AG20443 (cell line): ENCODE measurements at regions not wholly inside any gene's neighbourhood (a gene's known extent, or its start where the extent isn't known, plus 50 kb on each side); places are given as distances from the start of the nearest gene placed in this dataset.
"Not testable (repeated sequence)": the region's sequence is repeated elsewhere in the genome, so short reads cannot be mapped to it uniquely, and the experiment has no call there.

ENCODE experiments used
- DNase-seq: peaks from one replicate; pipeline ENCODE4 v3.0.0; 2012; ENCODE audit warnings: low spot score, mixed read lengths

DNA sequence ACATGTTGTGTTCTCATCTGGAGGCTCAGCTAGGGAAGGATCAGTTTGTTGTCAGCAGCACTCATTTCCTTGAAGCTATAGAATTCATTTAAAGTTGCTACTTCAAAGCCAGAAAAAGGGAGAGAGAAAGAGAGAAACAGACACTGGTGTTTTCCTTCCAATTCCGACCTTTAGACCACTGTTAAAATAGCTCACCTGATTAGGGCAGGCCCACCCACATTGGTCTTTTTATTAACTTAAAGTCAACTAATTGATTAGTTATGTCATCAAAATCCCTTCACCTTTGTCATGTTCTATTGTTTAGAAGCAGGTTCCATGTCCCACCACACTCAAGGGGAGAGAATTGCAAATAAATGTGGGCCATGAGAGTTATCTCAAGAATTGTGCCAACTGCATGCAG, 560.2 kb downstream of the PCDH17 start:
- DNase-seq = no peak

DNA sequence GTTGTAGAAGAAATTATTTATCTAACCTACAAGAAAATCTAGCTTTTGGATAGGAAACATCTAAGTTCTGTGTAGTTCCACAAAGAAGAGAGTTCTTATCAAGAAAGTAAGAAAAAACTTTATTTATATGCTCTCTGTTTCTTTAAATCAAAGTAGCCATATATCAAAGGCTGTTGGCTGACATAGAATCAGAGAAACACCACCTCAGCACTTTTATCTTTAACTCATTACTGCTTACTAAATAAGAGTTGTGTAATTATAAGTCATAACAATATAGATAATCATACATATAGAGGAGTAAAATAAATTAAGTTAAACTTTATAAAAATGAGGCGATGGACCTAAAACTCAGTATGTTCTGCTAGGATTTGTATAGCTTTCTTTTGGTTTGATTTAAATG, 570.6 kb downstream of the PCDH17 start:
- no peak for DNase-seq

DNA sequence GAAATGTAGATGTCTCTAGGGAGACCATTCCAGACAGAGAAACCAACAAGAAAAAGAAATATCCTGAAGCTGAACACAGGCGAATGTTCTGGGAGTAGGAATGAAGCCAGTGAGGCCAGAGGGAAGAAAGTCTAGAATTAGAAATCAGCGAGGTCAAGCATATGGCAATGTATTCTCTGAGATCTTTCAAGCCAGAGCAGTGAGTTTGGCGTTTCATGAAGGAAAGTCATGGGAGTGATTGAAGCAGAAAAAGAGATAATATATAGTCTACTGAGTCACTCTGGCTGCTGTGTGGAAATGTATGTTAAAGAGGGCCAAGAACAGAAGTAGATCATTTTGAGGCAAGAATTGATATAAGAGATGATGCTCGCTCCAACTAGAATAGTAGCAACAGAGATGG, 576.0 kb downstream of the PCDH17 start:
- no peak for DNase-seq

DNA sequence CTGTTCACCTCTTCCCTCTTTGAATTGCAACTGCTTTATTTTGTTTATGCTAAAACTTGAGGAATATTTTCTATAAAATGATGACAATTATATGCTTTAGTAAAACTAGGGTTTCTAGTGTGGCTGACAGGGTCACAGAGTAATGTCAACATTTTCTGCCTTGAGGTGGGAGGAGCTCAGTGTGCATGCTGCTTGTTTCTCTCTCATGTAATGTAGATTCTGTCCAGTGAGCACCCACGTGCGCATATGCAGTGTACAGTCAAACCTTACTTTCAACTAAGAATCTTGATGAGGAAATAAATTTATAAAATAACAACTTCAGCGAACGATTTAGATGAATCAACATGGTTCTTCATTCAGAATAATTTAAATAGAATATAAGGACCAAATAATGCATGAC, 603.9 kb downstream of the PCDH17 start:
- no peak for DNase-seq

DNA sequence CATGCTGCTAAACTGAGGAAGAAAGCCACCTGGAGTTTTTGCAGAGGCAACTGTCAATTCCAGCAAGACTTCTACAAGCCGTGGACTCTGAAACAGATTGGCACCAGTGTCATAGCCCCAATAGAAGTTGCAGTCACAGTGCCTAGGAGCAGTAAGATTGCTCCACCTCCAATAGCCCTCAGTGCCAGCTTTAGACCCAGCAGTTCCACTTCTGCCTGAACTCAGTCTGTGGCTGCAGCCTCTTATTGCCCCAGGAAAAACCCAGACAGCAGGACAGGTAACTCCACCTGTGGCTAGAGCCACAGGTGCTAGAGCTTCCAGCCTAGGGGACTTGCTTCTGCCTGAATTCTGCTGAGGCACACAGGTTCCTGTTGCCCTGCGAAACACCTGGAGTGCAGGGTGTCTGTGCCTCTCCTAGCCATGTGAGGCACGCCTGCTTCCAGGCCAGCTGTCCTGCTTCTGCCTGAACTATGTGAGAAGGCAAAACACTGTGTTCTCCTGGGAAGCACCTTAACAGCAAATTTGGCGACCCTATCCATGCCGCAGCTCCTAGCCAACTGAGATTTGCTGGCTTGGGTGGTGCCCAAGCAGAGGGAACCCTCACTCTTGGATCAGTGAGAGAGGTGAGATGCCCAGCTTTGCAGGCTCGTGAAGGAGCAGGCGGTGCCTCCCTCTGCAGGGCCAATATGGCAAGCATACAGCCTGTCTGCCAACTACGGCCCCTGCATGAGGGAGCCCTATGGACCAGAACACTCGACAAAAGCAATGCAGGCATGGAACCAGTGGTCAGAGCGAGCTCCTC, 607.6 kb downstream of the PCDH17 start:
- DNase-seq = no peak

DNA sequence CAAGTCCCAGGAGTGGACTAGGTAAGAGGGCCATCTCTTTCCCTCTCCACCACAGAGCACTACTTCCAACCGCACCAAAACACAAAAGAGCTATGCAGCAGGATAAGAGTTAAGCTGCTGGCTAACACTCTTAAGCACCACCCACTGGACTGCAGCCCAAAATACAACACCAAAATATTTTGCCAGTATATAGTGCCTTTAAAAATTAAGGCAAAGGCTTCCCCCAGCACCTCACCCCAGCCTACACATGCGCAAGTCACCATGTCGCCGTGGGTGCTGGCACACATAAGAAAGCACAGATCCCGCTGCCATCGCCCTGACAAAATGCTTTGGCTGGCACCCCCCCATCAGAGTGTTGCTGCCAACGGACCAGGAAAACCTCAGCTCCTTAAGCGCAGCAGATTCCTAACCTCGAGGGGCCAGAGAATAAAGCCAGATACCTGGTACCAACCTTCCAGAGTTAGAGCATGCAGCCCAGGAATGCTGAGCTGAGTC, 608.3 kb downstream of the PCDH17 start:
- no peak for DNase-seq

DNA sequence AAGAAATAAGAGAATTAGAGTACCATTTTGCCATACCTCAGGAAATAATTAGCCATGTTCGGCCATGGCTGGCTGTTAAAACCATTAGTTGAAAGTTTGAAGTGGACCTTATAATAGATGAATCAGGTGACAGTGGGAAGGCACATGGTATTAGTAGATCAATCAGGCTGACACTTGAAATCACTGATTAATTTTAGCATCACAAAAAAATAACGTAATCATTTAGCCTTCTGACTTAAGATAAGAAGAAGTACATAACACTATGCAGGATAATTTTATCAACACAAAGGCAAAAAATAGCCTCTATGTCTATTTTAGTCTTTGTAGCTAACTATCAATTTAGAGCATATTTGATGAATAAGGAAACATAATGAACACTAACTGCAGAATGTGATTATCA, 615.5 kb downstream of the PCDH17 start:
- no peak for DNase-seq

DNA sequence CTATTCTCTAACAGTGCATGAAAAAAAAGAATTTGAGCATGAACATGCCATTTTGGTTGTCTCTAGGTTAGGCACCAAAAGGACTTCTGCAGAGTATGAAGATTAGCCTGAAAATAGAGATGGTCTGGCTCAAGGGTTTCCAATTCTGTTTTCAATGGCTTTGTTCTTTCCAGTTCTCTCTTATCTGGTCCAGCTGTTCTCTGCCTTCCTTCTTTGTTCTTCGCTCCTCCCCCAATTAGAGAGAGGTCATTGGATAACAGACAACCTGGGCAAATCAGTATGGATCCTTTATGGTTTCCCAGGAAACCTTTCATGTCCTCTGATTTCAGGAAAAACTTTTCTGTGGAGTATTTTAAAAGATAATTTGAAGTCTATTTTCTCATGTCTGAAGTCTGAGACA, 623.4 kb downstream of the PCDH17 start:
- DNase-seq = no peak

DNA sequence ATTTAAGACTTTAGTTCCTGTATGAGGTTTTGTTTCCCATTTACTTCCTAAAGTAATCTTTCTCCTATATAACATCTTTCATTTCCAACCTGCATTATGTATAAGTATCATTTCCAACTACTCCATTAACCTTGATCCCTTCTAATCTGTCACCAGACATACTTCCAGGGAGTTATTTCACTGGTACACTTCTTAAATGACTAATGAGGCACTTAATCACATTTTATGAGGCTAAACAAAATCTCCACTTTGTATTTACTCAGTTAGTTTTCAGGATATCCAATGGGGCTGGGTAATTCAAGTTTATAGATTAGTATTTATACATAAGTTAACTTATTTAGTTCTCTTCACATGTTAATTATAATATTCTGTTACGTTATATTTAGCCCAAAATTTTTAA, 634.7 kb downstream of the PCDH17 start:
- no peak for DNase-seq

DNA sequence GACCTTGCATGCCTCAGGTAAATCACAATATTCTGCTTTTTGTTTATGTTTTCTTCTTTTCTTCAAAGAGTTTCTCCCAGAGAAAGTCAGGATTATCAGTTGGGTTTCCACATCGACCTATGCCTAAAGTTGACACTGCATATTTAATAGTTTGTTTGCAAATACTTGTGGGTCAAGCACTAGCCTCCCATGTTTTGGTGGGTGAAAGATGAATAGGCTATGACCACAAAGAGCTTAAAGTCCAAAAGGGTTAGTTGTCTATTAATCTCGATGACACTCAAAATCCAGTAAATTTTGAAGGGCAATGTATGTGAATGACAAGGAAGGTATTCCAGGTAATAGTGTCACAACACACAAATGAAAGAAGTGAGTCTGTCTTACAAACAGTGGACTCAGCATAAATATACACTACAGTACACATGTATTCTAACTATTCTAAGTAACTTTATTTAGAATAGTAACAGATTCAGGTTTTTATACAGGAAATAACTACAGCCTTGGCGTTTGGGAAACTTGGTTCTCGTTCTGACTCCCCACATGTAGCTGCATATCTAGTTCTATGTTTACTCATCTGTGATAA, 667.1 kb downstream of the PCDH17 start:
- no peak for DNase-seq

DNA sequence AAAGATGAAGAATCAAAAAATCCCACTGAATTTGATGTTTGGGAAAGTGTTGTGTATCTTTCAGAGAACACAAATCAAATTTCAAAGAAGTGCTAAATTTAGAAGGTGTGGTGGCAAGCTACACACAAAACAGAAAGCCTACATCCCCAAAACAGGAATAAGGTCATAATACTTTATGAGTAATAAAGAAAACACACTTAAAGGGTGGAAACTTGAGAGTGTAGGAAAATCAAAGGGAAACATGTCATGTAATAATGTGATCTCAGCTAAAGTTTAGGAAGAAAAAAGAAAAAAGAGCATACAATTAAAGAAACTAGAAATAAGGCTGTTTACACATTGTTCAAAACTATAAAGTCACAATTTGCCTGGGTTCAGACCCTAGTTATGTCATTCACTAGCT, 668.7 kb downstream of the PCDH17 start:
- DNase-seq = no peak

DNA sequence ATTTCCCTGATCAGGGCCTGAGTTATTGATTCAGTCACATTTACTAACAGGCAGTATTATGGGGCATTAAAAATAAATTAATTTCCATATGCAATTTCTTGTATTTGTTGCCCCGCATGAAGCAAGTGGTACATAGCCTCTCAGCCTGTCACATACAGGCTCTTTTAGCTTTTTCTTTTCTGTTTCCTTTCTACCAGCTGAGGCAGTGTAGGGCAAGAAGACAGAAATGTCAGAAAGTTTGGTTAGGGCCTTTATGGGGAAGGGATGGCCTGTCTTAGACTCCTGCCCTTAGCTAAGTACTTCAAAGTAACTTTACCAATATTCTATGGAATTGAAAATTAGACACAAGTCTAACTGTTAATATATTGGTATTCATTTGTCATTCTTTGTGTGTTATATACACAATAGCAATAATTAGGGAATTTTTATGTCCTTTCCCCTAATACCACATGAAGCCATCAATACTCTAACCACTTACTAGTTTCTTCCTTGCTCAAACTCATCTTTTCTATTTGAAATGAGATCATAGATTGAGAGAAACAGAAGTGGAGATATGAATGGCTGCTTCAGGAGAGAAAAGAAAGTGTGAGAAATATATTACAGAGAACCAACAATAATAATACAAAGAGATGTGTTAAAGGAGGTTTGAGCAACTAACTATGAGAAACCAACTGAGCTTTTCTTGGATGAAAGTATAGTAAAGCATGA, 669.6 kb downstream of the PCDH17 start:
- no peak for DNase-seq

DNA sequence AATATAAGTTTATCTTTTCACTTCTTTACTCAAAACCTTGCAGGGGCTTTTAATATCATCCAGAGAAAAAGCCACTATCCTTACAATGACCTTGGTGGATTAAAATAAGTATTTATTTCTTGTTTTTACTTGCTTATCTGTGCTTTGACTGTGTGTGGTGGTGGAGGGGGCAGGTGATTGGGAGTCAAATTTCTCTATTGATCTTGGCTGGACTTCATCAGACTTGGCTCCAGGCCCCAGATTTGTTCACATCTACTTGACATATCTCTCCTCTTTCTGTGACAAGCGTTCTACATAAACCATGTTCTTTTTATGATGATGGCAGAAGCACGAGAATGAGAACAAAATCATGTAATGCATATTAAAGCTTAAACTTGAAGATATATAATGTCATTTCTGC, 670.8 kb downstream of the PCDH17 start:
- DNase-seq = no peak

DNA sequence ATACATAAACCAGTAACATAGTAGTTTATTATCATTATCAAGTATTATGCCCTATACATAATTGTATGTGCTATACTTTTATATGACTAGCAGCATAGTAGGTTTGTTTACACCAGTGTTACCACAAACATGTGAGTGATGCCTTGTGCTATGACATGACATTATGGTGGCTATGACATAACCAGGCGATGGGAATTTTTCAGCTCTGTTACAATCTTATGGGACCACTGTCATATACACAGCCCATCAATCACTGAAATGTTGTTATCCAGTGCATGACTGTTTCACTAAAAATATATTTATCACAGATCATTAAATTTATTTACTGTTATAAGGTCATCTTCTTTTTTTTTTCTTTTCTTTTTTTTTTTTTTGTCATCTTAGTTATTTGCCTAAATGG, 674.5 kb downstream of the PCDH17 start:
- no peak for DNase-seq

DNA sequence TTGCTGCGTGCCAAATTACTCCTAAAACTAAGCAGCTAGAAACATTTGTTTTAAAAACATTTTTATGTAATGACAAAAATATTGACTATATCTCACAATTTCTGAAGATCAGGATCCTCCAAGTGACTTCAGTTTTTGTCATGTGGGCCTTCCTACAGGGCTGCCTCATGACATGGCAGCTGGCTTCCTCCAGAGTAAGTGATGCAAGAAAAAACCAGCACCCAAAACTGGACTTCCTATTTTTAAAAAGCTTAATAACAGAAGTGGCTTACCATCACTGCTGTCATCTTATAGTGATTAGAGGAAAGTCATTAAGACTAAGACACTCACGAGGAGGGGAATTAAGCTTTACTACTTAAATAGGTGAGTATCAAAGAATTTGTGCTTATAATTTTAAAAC, 681.7 kb downstream of the PCDH17 start:
- no peak for DNase-seq

DNA sequence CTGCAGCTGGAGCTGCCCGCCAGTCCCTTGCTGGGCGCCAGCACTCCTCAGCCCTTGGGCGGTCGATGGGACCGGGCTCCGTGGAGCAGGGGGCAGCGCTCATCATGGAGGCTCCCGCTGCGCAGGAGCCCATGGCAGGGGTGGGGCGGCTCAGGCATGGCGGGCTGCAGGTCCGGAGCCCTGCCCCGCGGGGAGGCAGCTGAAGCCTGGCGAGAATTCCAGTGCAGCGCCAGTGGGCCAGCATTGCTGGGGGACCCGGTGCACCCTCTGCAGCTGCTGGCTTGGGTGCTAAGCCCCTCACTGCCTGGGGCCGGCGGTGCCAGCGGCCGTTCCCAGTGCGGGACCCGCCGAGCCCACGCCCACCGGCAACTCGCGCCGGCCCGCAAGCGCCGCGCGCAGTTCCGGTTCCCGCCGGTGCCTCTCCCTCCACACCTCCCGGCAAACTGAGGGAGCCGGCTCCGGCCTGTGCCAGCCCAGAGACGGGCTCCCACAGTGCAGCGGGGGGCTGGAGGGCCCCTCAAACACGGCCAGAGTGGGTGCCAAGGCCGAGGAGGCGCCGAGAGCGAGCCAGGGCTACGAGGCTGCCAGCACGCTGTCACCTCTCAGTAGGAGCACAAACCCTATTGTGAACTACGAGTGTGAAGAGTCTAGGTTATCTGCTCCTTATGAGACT, 687.1 kb downstream of the PCDH17 start:
- no peak for DNase-seq

DNA sequence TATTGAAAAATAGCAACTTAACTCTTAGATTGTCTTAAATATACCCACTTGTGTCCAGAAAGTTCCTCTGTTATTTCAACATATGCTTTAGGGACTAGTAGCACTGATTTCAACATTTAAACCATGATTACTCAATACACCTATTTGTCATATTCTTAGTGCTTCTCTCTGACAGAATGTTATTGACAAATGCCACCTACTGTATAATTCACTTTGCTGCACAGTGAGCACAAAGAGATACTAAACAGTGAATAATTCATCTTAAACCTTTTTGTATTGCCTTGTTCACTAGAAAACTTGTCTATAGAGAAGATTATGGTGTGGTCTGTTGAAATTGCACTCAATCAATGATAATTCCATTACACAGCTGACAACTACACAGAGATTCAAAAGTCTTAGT, 692.6 kb downstream of the PCDH17 start:
- DNase-seq = no peak

DNA sequence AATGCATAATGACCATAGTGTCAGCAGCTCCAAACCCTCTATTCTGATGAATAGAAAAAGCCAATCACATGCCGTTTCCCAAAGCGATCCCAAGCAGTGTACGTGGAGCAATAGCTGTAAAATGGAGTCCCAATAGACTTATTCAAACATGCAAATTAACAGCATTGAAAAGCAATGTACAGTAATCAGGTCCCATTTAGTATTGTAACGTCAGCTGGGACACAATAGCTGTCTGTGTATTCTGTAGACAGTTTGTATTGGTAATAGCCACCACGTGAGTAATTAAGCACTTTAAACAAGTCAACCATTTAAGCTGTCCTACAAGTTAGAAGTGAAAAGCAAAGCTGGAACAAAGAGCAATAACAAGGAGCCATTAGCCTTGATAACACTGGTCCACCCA, 698.2 kb downstream of the PCDH17 start:
- DNase-seq = no peak

DNA sequence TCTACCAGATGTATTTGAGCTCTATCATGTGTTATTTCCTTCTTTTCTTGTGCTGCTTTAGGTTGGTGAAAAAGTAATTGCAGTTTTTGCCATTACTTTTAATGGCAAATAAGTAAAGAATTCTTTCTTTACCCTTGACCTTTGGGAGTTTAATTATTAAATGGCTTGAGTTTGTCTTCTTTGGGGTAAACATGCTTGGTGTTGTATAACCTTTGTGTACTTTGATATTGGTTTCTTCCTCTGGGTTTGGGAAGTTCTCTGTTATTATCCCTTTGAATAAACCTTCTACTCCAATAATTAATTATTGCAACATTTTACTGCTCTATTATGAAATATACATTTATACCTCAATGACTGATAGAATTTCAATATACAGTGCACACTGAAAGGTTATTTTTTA, 709.4 kb downstream of the PCDH17 start:
- DNase-seq = no peak

DNA sequence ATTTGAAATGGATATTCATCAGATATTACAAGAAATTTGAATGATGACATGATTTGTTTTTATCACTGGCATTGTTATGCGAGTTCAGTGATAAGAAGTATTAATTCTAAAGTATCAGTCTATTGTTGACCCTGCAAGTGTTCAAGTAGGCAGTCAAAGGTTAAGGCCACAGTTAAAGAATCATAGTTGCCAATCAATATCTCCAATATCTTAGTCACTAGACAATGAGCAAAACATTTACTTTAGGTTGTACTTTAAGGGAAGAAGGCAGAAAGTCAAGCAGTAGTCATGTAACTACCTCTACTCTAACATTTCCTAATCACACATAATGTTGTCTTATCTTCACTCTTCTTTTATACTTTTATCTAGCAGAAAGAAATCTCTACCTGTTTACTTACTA, 709.8 kb downstream of the PCDH17 start:
- no peak for DNase-seq

DNA sequence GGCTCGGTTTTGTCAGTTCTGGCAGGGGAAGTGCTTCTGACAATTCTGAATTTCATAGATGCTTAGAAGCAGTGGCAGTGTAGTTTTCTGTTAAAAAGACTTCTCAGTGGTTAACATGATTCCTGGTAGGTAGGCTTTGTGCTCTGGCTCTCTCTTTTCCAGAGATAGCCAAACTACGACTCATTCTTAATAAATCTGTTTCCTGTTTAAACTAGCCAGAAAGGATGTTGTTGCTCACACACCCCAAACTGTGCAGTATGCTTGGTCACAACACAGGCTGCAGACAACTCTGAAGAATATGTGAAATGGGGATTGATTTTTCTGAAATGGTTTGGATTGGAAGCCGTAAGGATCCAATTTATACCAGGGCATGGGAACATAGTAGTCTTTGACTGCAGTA, 711.5 kb downstream of the PCDH17 start:
- no peak for DNase-seq

DNA sequence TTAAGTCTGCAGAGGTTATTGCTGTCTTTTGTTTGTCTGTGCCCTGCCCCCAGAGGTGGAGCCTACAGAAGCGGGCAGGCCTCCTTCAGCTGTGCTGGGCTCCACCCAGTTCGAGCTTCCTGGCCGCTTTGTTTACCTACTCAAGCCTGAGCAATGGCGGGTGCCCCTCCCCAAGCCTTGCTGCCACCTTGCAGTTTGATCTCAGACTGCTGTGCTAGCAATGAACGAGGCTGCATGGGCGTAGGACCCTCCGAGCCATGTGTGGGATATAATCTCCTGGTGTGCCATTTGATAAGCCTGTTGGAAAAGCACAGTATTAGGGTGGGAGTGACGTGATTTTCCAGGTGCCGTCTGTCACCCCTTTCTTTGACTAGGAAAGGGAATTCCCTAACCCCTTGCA, 720.6 kb downstream of the PCDH17 start:
- DNase-seq = not testable (repeated sequence)

DNA sequence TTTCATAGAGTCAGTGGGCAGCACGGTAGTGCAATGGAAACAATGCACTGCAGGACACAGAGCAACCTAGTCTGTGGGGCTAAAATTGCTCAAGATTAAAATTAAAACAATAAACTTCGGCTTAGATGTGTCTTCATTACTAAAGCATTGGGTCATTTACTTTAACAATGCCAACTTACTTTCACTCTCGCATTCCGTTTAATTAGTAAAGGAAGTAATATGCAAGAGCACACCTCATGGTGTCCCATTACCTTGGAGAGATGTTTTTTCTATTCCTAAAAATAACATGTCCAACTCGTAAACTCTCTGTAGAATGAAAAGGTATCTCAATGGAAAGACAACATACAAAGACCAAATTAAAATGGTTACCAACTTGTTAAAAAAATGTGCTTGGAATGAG, 738.4 kb downstream of the PCDH17 start:
- no peak for DNase-seq
